Mesothelial cell of epicardium (in vitro differentiated cells): ENCODE measurements at regions not wholly inside any gene's neighbourhood (a gene's known extent, or its start where the extent isn't known, plus 50 kb on each side); places are given as distances from the start of the nearest gene placed in this dataset.
A peak's percentile ranks its signal among the peaks of the same experiment; 100 is the strongest.

ENCODE experiments used
- DNase-seq, 2 experiments: peaks; one replicate each; pipeline ENCODE4 v3.0.0; 2021; ENCODE audit warnings: low spot score in 2 of 2; ENCODE audit not compliant: unreplicated experiment in 2 of 2
- H3K27ac Mint-ChIP-seq: 2 replicates; pipeline ENCODE4 v1.8.0; 2021; ENCODE audit warnings: mixed read lengths
- H3K27me3 Mint-ChIP-seq: 2 replicates; pipeline ENCODE4 v1.8.0; 2021; ENCODE audit warnings: low read depth, mixed read lengths
- H3K36me3 Mint-ChIP-seq: 2 replicates; pipeline ENCODE4 v1.8.0; 2021; ENCODE audit warnings: mixed read lengths
- H3K4me1 Mint-ChIP-seq: 2 replicates; pipeline ENCODE4 v1.8.0; 2021; ENCODE audit warnings: mixed read lengths
- H3K4me3 Mint-ChIP-seq: 2 replicates; pipeline ENCODE4 v1.8.0; 2021; ENCODE audit warnings: mild to moderate bottlenecking, moderate library complexity, mixed read lengths
- H3K9me3 Mint-ChIP-seq: 2 replicates; pipeline ENCODE4 v1.8.0; 2021; ENCODE audit warnings: mixed read lengths
- TF ChIP-seq, protein P1 (sequence below): fragments of 200-600 bp; sonication (generic); IDR thresholded peaks from one replicate; pipeline ENCODE4 v1.5.0; 2021; ENCODE audit warnings: antibody characterized with exemption; ENCODE audit not compliant: unreplicated experiment

DNA sequence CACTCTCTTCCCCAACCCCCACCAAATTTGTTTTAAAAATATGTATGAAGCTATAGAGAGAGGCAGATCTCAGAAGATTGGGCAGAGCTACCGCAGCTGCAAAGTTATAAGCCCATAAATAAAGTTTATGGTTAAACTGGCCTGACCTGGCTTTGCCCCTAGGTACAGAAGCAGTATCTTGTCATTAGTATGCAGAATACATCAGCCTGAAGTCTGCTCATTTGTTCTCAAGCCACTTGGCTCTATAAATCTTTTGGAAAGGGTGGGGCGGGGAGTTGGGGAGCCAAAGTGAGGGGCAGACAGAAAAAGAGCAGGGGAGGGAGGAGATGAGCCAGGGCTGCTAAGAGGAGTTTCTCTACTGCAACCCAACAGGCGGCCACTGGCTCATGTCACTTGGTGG is 113.2 kb downstream of the SOX9 start:
- Mint-ChIP-seq H3K4me3 (no peak overlapping the region), H3K9me3 (peaks cover 14% of the 10 kb centered on the region), H3K4me1 (peaks cover 56% of the 10 kb centered on the region), H3K27ac (peak overlapping the region; percentile 22), H3K27me3 (no peaks in the 10 kb centered on the region), H3K36me3 (peaks cover 5% of the 10 kb centered on the region)
- no peak for DNase-seq
- TF ChIP-seq, protein P1, sequence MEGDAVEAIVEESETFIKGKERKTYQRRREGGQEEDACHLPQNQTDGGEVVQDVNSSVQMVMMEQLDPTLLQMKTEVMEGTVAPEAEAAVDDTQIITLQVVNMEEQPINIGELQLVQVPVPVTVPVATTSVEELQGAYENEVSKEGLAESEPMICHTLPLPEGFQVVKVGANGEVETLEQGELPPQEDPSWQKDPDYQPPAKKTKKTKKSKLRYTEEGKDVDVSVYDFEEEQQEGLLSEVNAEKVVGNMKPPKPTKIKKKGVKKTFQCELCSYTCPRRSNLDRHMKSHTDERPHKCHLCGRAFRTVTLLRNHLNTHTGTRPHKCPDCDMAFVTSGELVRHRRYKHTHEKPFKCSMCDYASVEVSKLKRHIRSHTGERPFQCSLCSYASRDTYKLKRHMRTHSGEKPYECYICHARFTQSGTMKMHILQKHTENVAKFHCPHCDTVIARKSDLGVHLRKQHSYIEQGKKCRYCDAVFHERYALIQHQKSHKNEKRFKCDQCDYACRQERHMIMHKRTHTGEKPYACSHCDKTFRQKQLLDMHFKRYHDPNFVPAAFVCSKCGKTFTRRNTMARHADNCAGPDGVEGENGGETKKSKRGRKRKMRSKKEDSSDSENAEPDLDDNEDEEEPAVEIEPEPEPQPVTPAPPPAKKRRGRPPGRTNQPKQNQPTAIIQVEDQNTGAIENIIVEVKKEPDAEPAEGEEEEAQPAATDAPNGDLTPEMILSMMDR: no peak

DNA sequence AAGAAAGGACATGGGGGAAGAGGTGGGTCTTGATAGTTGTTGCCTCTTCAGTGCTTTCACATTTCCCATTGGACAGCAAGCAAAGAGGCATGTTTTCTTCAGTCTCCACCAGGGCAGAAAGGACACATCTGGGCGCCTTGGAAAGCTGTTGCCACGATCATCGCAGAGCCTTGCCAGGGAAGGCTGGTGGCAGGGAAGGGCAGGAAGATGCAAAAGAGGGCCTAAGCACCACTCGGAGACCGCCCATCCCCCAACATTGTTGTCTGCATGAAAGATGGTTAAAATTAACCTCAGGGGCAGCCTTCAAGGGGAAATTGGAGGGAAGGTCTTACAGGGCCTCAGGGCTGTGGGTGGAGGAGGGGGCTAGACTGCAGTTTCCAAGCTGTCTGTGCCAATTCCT is 114.2 kb downstream of the SOX9 start:
- Mint-ChIP-seq H3K27ac (peak overlapping the region; percentile 22), H3K4me1 (peaks cover 56% of the 10 kb centered on the region), H3K27me3 (no peaks in the 10 kb centered on the region), H3K9me3 (peaks cover 15% of the 10 kb centered on the region), H3K4me3 (no peak overlapping the region), H3K36me3 (peaks cover 7% of the 10 kb centered on the region)
- no peak for DNase-seq
- TF ChIP-seq, protein P1: no peak

DNA sequence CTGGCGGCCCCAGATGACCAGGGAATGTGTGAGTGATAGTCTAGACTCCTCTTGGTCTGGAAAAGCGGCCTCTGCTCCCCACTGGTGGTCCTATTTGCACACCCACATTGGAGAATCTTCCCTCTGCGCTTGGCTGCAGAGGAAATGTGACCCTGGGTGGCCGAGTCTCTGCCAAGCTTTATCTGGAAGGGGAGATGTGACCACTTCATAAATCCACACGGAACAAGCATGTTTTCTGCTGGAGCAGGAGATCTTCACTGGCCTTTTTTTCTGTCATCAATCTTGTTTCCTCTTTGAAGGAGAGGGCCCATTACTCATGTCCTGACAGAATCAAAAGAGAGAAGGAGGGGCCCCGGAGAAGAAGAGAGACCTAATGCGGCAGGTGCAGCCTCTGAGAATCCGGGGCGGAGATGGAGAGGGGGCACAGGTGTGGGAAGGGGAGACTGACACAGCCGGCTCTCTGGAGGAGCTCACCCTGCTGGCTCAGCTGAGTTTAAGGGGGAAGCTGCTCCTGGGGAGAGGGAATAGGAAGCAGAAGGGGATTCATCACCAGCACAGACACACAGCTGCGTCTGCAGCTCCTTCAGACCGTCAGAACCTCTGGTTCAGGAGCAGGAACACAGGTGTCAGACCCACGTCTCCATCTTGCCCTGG is 116.3 kb downstream of the SOX9 start:
- peaks cover 9% of the 10 kb centered on the region for H3K9me3 Mint-ChIP-seq
- H3K4me1 Mint-ChIP-seq: peaks cover 59% of the 10 kb centered on the region
- H3K27ac Mint-ChIP-seq: no peak overlapping the region
- H3K4me3 Mint-ChIP-seq: no peak overlapping the region
- peaks cover 4% of the 10 kb centered on the region for H3K36me3 Mint-ChIP-seq
- no peak for DNase-seq
- H3K27me3 Mint-ChIP-seq: no peaks in the 10 kb centered on the region
- TF ChIP-seq, protein P1: no peak

DNA sequence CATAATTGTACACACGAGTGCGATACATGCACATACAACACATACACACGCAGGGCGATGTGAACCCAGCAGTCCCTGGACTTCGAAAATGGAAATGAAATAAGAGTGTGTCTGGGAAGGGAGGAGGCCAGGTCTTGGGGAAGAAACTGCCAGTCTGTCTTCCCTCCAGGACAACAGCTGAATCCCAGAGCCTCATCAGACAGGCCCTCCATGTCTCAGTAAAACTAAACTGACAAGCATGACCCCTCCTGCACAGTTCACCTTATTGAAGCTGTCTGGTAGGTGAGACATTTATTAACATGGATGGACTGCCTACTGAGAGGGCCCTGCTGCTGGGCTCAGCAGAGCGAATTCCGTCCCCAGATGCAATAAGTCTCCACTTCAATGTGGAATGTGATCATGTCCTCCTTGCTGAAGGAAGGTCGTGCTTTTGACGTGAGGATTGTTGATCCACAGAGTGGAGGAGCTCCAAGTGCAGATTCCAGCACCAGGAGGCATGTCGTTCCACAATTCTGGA is 117.4 kb downstream of the SOX9 start:
- H3K9me3 Mint-ChIP-seq: peaks cover 9% of the 10 kb centered on the region
- H3K36me3 Mint-ChIP-seq: peaks cover 5% of the 10 kb centered on the region
- TF ChIP-seq, protein P1: no peak
- H3K27me3 Mint-ChIP-seq: no peaks in the 10 kb centered on the region
- H3K4me3 Mint-ChIP-seq: no peak overlapping the region
- DNase-seq: no peak
- peaks cover 55% of the 10 kb centered on the region for H3K4me1 Mint-ChIP-seq
- H3K27ac Mint-ChIP-seq: peak overlapping the region; percentile 94

DNA sequence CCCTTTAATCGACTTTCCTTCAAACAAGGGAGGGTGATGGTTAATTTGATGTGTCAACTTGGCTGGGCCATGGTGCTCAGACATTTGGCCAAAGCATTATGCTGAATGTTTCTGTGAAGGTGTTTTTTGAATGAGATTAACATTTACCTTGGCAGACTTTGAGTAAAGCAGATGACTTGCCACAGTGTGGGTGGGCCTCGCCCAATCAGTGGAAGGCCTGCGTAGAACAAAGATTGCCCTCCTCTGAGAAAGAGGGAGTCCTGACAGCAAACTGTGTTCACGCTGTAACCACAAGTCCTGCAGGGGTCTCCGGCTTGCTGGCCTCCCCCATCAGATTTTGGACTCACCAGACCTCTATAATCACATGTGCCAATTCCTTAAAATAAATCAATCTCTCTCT is 118.7 kb downstream of the SOX9 start:
- no peaks in the 10 kb centered on the region for H3K27me3 Mint-ChIP-seq
- H3K9me3 Mint-ChIP-seq: peaks cover 17% of the 10 kb centered on the region
- DNase-seq: no peak
- H3K4me1 Mint-ChIP-seq: peaks cover 44% of the 10 kb centered on the region
- H3K36me3 Mint-ChIP-seq: peaks cover 5% of the 10 kb centered on the region
- H3K4me3 Mint-ChIP-seq: no peak overlapping the region
- TF ChIP-seq, protein P1: no peak
- no peak overlapping the region for H3K27ac Mint-ChIP-seq
